H1 (cell line): ENCODE measurements at regions not wholly inside any gene's neighbourhood (a gene's known extent, or its start where the extent isn't known, plus 50 kb on each side); places are given as distances from the start of the nearest gene placed in this dataset.

Source experiments
- CTCF ChIA-PET: fragments of 300-600 bp; sonication (Branson Sonifier 250); formaldehyde crosslinking; loops from one replicate; lab custom pipeline; 2021; ENCODE audit not compliant: partially characterized antibody; lab: Charles Lee
- POLR2A ChIA-PET: fragments of 300-600 bp; sonication (Branson Sonifier 250); formaldehyde crosslinking; loops from one replicate; lab custom pipeline; 2021; ENCODE audit warnings: inconsistent platforms; ENCODE audit not compliant: partially characterized antibody; lab: Charles Lee
- DNase-seq, 2 experiments: peaks; one replicate each; pipeline versions ENCODE4 v3.0.0 to v3.0.0-alpha.2; 2010 to 2022; ENCODE audit warnings: low spot score in 2 of 2, low read depth in 1 of 2, mixed read lengths in 1 of 2
- FAIRE-seq: peaks from 2 replicates; lab custom pipeline; 2011; peaks lifted over from hg19 to GRCh38; lab: Jason Lieb, UNC
- H2AFZ ChIP-seq: 2 replicates; pipeline ENCODE4 v1.8.1; 2012; ENCODE audit warnings: low read length, inconsistent platforms
- H2AK5ac ChIP-seq: 2 replicates; pipeline ENCODE4 v1.6.1; 2013; ENCODE audit warnings: low read depth, low read length
- H2BK120ac ChIP-seq: replicated peaks from 2 replicates; pipeline ENCODE3; 2013; ENCODE audit warnings: low read depth, low read length, inconsistent platforms
- H2BK12ac ChIP-seq: 2 replicates; pipeline ENCODE4 v1.6.1; 2013; ENCODE audit warnings: low read depth, low read length
- H2BK15ac ChIP-seq: 2 replicates; pipeline ENCODE4 v1.6.1; 2013; ENCODE audit warnings: low read length
- H2BK20ac ChIP-seq: 2 replicates; pipeline ENCODE4 v1.6.1; 2013; ENCODE audit warnings: low read length
- H2BK5ac ChIP-seq: 2 replicates; pipeline ENCODE4 v1.6.1; 2013; ENCODE audit warnings: low read depth, low read length
- H3K14ac ChIP-seq: 2 replicates; pipeline ENCODE4 v1.6.1; 2013; ENCODE audit warnings: inconsistent platforms; ENCODE audit not compliant: insufficient read length
- H3K18ac ChIP-seq: 2 replicates; pipeline ENCODE4 v1.6.1; 2013; ENCODE audit warnings: low read length; ENCODE audit errors: extremely low read depth
- H3K23ac ChIP-seq: 2 replicates; pipeline ENCODE4 v1.6.1; 2013; ENCODE audit warnings: inconsistent platforms; ENCODE audit not compliant: insufficient read length
- H3K23me2 ChIP-seq: 2 replicates; pipeline ENCODE4 v1.6.1; 2013; ENCODE audit warnings: low read depth, low read length
- H3K27ac ChIP-seq: 2 replicates; pipeline ENCODE4 v1.6.1; 2011; ENCODE audit warnings: low read depth, low read length, inconsistent platforms
- H3K27me3 ChIP-seq, 4 experiments: replicated peaks in 1 of 4; 1 replicate in 1 of 4; 2 replicates in 3 of 4; pipeline versions ENCODE4 v1.6.1 to v1.8.1; 2011 to 2013; ENCODE audit warnings: low read length in 3 of 4, mild to moderate bottlenecking in 3 of 4, inconsistent platforms in 2 of 4, mixed read lengths in 2 of 4, moderate library complexity in 1 of 4; ENCODE audit not compliant: control insufficient read depth in 3 of 4, insufficient read depth in 3 of 4; ENCODE audit errors: extremely low read depth in 1 of 4
- H3K36me3 ChIP-seq, 4 experiments: 2 replicates each; pipeline versions ENCODE4 v1.6.1 to v1.8.1; 2011 to 2013; ENCODE audit warnings: mild to moderate bottlenecking in 4 of 4, low read length in 3 of 4, moderate library complexity in 2 of 4, control low read depth in 1 of 4, inconsistent platforms in 1 of 4; ENCODE audit not compliant: insufficient read depth in 4 of 4, control insufficient read depth in 2 of 4
- H3K4ac ChIP-seq: replicated peaks from 2 replicates; pipeline ENCODE3; 2013; ENCODE audit warnings: low read length, low read depth, mixed read lengths, inconsistent platforms; ENCODE audit not compliant: insufficient read length
- H3K4me1 ChIP-seq, 4 experiments: replicated peaks in 1 of 4; 1 replicate in 1 of 4; 2 replicates in 3 of 4; pipeline versions ENCODE4 v1.6.1 to v1.8.1; 2011 to 2013; ENCODE audit warnings: low read length in 3 of 4, inconsistent platforms in 2 of 4, mixed read lengths in 1 of 4; ENCODE audit not compliant: insufficient read depth in 4 of 4, control insufficient read depth in 3 of 4
- H3K4me2 ChIP-seq, 2 experiments: 2 replicates each; pipeline versions ENCODE4 v1.6.1 to v1.8.1; 2011 to 2013; ENCODE audit warnings: low read depth in 2 of 2, low read length in 2 of 2, control low read depth in 1 of 2, inconsistent platforms in 1 of 2, mild to moderate bottlenecking in 1 of 2; ENCODE audit not compliant: insufficient read depth in 1 of 2
- H3K4me3 ChIP-seq, 4 experiments: fragments of 200-600, 300-600 bp in 1 of 4; sonication (generic), shearing (Covaris generic), sonication (Bioruptor Twin) in 1 of 4; 2 replicates each; pipeline versions ENCODE4 v1.5.1 to v1.8.1; 2011 to 2016; ENCODE audit warnings: low read length in 4 of 4, low read depth in 3 of 4, control low read depth in 2 of 4, inconsistent platforms in 2 of 4, mild to moderate bottlenecking in 2 of 4, mixed read lengths in 1 of 4, moderate library complexity in 1 of 4; ENCODE audit not compliant: insufficient read depth in 2 of 4; ENCODE audit errors: extremely low read depth in 1 of 4
- H3K56ac ChIP-seq: replicated peaks from 2 replicates; pipeline ENCODE3; 2013; ENCODE audit warnings: low read depth, mild to moderate bottlenecking, mixed read lengths, low read length, inconsistent platforms; ENCODE audit not compliant: insufficient read length
- H3K79me1 ChIP-seq: 2 replicates; pipeline ENCODE4 v1.6.1; 2013; ENCODE audit warnings: low read depth, low read length, control low read depth
- H3K79me2 ChIP-seq, 2 experiments: 2 replicates each; pipeline versions ENCODE4 v1.6.1 to v1.8.1; 2012 to 2013; ENCODE audit warnings: low read length in 2 of 2, mild to moderate bottlenecking in 2 of 2, inconsistent platforms in 1 of 2; ENCODE audit not compliant: insufficient read depth in 2 of 2, control insufficient read depth in 1 of 2
- H3K9ac ChIP-seq, 4 experiments: replicated peaks in 1 of 4; 1 replicate in 1 of 4; 2 replicates in 3 of 4; pipeline versions ENCODE4 v1.6.1 to v1.8.1; 2011 to 2013; ENCODE audit warnings: low read depth in 3 of 4, low read length in 3 of 4, control low read depth in 2 of 4, mild to moderate bottlenecking in 2 of 4, moderate library complexity in 2 of 4, inconsistent platforms in 1 of 4; ENCODE audit errors: extremely low read depth in 1 of 4
- H3K9me3 ChIP-seq, 2 experiments: 2 replicates each; pipeline versions ENCODE4 v1.6.1 to v1.8.1; 2012 to 2013; ENCODE audit warnings: mild to moderate bottlenecking in 2 of 2, moderate library complexity in 2 of 2, control low read depth in 1 of 2, inconsistent platforms in 1 of 2, low read depth in 1 of 2, low read length in 1 of 2, mixed read lengths in 1 of 2; ENCODE audit not compliant: insufficient read depth in 2 of 2
- H4K20me1 ChIP-seq, 2 experiments: replicated peaks in 1 of 2; 2 replicates each; pipeline versions ENCODE3 to v1.8.1; 2011 to 2013; ENCODE audit warnings: inconsistent platforms in 2 of 2, low read length in 2 of 2, mild to moderate bottlenecking in 1 of 2; ENCODE audit not compliant: insufficient read depth in 2 of 2, control insufficient read depth in 1 of 2
- H4K5ac ChIP-seq: 2 replicates; pipeline ENCODE4 v1.6.1; 2013; ENCODE audit warnings: low read length, low read depth, mixed read lengths, inconsistent platforms; ENCODE audit not compliant: insufficient read length
- H4K8ac ChIP-seq: 2 replicates; pipeline ENCODE4 v1.8.0; 2013; ENCODE audit warnings: mild to moderate bottlenecking, moderate library complexity, low read length, inconsistent platforms; ENCODE audit not compliant: insufficient read depth; ENCODE audit errors: extremely low read depth
- H4K91ac ChIP-seq: replicated peaks from 2 replicates; pipeline ENCODE3; 2013; ENCODE audit warnings: low read length, mixed read lengths, inconsistent platforms; ENCODE audit not compliant: insufficient read length
- CBX5 ChIP-seq: fragments of 300-800, 300-1000 bp; sonication (generic); IDR thresholded peaks from 2 replicates; pipeline ENCODE4 v1.7.1; 2016; ENCODE audit warnings: antibody characterized with exemption, low read length, low read depth
- MAFK ChIP-seq: IDR thresholded peaks from 2 replicates; pipeline ENCODE4 v1.6.1; 2012; ENCODE audit warnings: low read depth, mild to moderate bottlenecking, improper control_type of control experiment, low read length
- WGBS, 2 experiments: shearing (Covaris generic) in 1 of 2; methylation state at CpG; one replicate each; pipeline versions ENCODE4 v1.1.6 to v1.1.7; 2013 to 2015; ENCODE audit warnings: low lambda C conversion rate in 2 of 2, mixed read lengths in 2 of 2, inconsistent platforms in 1 of 2, low coverage in 1 of 2, missing lambda C conversion rate in 1 of 2; ENCODE audit not compliant: insufficient replicate concordance in 2 of 2, insufficient coverage in 1 of 2, insufficient read length in 1 of 2; ENCODE audit errors: extremely low coverage in 1 of 2, missing lambda C conversion rate in 1 of 2; 5-methylcytosine and 5-hydroxymethylcytosine counted together

DNA sequence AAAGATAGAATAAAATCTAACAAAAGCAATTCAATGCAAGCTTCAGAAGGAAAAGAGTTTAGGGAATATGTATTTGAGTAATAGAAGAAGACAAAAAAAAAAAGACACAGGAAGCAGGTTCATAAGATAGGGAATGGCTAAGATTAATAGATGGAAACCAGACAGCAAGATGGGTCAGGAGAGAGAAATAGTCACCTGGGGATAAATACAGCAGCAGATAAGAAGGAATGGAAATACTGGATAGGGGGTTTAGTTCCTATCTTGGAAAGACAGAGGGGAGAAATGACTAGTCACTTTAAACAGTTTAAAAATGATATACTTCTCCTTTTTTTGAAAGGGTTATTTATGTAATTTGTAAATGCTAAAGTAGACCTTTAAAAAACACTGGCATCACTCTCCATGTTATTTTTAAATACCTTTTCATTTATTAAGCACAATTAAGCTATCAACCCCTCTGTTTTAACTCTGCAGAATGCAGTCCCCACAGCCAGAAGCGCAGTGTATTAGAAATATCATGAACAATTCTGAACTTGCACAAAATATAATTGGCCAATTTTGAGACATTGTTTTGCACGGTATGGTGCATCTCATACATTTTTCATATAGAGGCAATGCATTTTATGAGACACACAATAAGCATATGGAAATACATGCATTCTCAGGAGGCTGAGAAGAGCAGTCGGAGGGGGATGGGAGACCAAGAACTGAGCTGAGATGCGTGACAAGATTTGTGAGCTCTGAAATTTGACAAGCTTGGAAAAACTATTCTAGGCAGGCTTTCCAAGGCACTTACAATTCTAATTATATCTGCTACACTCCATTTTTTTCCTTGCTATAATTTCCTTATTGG lies 303.4 kb upstream of the PRICKLE1 start:
- no peak overlapping the region for H3K23ac ChIP-seq
- H4K8ac ChIP-seq: no peak overlapping the region
- 83% methylated on average over 4 of the region's 4 CpGs; no CpG with 5 or more reads in 1 of the 2 experiments for WGBS, 2 experiments
- no peaks in the 10 kb centered on the region for H3K36me3 ChIP-seq
- H2BK5ac ChIP-seq: no peak overlapping the region
- H3K79me1 ChIP-seq: no peaks in the 10 kb centered on the region
- H3K18ac ChIP-seq: no peak overlapping the region
- no peak overlapping the region for H3K27ac ChIP-seq
- no peak overlapping the region for H2AK5ac ChIP-seq
- H3K4me2 ChIP-seq: no peak overlapping the region
- CTCF ChIA-PET: interaction anchor here (0.7 to 0.9 kb wide), 3 partner anchors 12 to 537 kb away, joined by 3 to 4 read pairs (median 3); no protein-coding TSS in a partner anchor
- H3K56ac ChIP-seq: no peak overlapping the region
- no peak overlapping the region for H4K5ac ChIP-seq
- H3K4me3 ChIP-seq: no peak overlapping the region
- H2BK12ac ChIP-seq: no peak overlapping the region
- no peak overlapping the region for H3K4ac ChIP-seq
- DNase-seq (no peak), FAIRE-seq (no peak)
- H2BK15ac ChIP-seq: no peak overlapping the region
- no peak overlapping the region for H2AFZ ChIP-seq
- no peak overlapping the region for H3K14ac ChIP-seq
- POLR2A ChIA-PET: no interaction called here
- no peaks in the 10 kb centered on the region for H3K23me2 ChIP-seq
- no peak overlapping the region for H2BK20ac ChIP-seq
- H4K91ac ChIP-seq: no peak overlapping the region
- H2BK120ac ChIP-seq: no peak overlapping the region
- H3K27me3 ChIP-seq: no peaks in the 10 kb centered on the region
- H3K9me3 ChIP-seq: no peaks in the 10 kb centered on the region
- H3K9ac ChIP-seq: no peak overlapping the region
- no peak for TF ChIP-seq MAFK
- no peak for TF ChIP-seq CBX5
- no peaks in the 10 kb centered on the region for H4K20me1 ChIP-seq
- no peaks in the 10 kb centered on the region for H3K79me2 ChIP-seq
- H3K4me1 ChIP-seq: no peaks in the 10 kb centered on the region
